Choroid plexus epithelial cell (primary cell): ENCODE measurements at regions not wholly inside any gene's neighbourhood (a gene's known extent, or its start where the extent isn't known, plus 50 kb on each side); places are given as distances from the start of the nearest gene placed in this dataset.
A peak's percentile ranks its signal among the peaks of the same experiment; 100 is the strongest.

Source experiments
- DNase-seq: peaks from one replicate; pipeline ENCODE4 v3.0.0-alpha.2; 2010; ENCODE audit warnings: low read depth
- H3K4me3 ChIP-seq: 2 replicates; pipeline ENCODE4 v1.5.1; 2011; ENCODE audit warnings: low read depth, mild to moderate bottlenecking, control low read depth, low read length, moderate library complexity
- CTCF ChIP-seq: conservative IDR thresholded peaks from 2 replicates; pipeline ENCODE4 v1.5.1; 2011; ENCODE audit warnings: low read depth, mild to moderate bottlenecking, control low read depth, inconsistent platforms, low read length, moderate library complexity

DNA sequence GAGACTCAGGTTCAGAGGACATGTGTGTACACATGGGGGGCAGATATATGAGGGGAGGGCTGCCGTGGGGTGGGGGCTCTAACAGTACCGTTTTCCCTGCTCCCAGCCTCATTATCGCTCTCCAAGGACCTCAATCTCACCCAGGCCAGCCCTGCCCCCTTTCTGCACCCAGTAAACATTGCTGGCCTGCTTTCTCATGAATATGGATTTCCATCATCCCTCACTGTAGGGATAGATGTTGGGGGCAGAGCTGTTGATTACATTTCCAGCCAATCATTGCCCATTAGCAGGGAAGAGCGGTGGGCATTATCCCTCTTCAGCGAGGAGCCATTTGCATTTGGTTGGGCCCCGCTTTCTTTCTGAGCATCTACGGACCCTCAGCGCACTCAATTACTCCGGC lies 273.8 kb downstream of the RPS6KC1 start:
- no peak overlapping the region for H3K4me3 ChIP-seq
- TF ChIP-seq CTCF: no peak
- no peak for DNase-seq

GRCh38 chr1:213325482-213325881 lies 274.4 kb downstream of the RPS6KC1 start:
- H3K4me3 ChIP-seq: no peak overlapping the region
- no peak for TF ChIP-seq CTCF
- DNase-seq: no peak

- no peak for TF ChIP-seq CTCF
- H3K4me3 ChIP-seq: no peak overlapping the region
- peak; percentile 9 for DNase-seq
These were observed 275.4 kb downstream of the RPS6KC1 start for GRCh38 chr1:213326281-213327016.

DNA sequence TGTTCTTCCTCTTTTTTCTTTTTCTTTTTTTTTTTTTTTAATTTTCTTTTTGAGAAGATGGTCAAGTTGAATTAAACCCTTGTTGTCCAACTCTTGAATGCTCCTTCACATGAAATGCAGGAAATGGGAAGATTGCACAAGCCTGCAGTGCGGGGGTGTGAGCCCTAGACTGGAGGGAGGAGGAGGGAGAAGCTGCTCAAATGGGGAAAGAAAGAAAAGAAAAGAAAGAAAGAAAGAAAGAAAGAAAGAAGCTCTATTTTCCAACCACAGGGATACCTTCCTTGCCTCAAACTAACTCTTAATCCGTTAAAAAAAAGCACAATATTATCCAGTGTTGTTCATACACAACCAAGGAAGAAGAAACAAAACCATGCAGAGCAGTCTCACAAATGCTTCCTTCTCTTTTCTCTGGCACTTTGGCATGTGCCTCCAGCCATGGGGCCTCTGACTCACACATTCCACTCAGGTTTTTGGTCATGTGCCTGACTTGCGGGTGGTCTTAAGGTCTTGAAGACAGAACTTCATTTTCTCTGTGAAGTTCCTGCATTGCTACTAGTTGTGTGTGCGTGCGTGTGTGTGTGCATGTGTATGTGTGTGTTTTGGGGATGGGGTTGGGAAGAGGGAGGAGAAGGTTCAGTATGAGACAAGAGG lies 276.1 kb downstream of the RPS6KC1 start:
- peak; percentile 92 for DNase-seq
- TF ChIP-seq CTCF: no peak
- no peak overlapping the region for H3K4me3 ChIP-seq

GRCh38 chr1:213329406-213330008 lies 278.5 kb downstream of the RPS6KC1 start:
- TF ChIP-seq CTCF: no peak
- DNase-seq: no peak
- H3K4me3 ChIP-seq: no peak overlapping the region

- H3K4me3 ChIP-seq: no peak overlapping the region
- TF ChIP-seq CTCF: no peak
- DNase-seq: no peak
These were observed 279.2 kb downstream of the RPS6KC1 start for GRCh38 chr1:213330281-213330680.

DNA sequence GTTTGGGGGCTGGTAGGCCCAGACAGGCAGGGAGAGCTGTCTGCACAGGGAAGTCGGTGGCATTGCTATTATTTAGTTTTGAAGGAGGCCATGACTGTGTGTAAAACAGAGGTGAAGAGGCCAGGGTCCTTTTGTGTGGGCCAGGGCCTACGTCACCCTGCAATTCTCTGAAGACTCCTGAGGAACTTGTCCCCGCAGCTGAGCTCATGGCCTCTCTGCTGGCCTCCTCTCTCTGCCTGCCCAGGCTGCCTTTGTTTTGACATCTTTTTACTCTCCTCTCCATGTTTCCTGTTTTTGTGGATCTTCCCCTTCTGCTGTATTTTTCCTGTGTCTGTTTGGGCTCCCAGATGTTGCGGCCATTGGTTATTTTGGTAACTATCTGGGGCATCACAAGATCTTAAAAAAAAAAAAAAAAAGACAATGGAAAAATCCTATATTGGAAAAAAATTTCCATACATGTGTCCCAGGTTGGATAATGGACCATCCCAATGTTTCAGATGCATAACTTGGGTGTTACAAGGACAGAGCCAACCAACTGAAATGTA lies 280.7 kb downstream of the RPS6KC1 start:
- DNase-seq: no peak
- no peak for TF ChIP-seq CTCF
- H3K4me3 ChIP-seq: no peak overlapping the region
